ENCODE measurements at regions not wholly inside any gene's neighbourhood (a gene's known extent, or its start where the extent isn't known, plus 50 kb on each side); places are given as distances from the start of the nearest gene placed in this dataset.

GRCh38 chr11:37465221-37465620 lies 867.2 kb upstream of the RAG2 start:
- TF ChIP-seq HDAC2 (IDR thresholded peaks at IDR 0.05) (no peak), POLR2A (IDR thresholded peaks at IDR 0.05; ENCODE audit: low read length) (no peak), POLR2AphosphoS2 (conservative IDR thresholded peaks at IDR 0.05; ENCODE audit: low read length) (no peak), SMC3 (IDR thresholded peaks at IDR 0.05) (no peak), RAD21 (conservative IDR thresholded peaks at IDR 0.05 in 1 of 2, IDR thresholded peaks at IDR 0.05 in 1 of 2) (no peak), KDM1A (IDR thresholded peaks at IDR 0.05; ENCODE audit: low read depth) (no peak), E2F6 (IDR thresholded peaks at IDR 0.05; ENCODE audit: borderline replicate concordance, low read depth) (no peak), BCL3 (IDR thresholded peaks at IDR 0.05) (no peak), PHF8 (IDR thresholded peaks at IDR 0.05; ENCODE audit: borderline replicate concordance, low read depth) (no peak), CHD4 (IDR thresholded peaks at IDR 0.05; ENCODE audit: borderline replicate concordance) (no peak)
- TF ChIP-seq, protein P1, sequence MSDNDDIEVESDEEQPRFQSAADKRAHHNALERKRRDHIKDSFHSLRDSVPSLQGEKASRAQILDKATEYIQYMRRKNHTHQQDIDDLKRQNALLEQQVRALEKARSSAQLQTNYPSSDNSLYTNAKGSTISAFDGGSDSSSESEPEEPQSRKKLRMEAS (IDR thresholded peaks at IDR 0.05) = no peak
- TF ChIP-seq, protein P2, sequence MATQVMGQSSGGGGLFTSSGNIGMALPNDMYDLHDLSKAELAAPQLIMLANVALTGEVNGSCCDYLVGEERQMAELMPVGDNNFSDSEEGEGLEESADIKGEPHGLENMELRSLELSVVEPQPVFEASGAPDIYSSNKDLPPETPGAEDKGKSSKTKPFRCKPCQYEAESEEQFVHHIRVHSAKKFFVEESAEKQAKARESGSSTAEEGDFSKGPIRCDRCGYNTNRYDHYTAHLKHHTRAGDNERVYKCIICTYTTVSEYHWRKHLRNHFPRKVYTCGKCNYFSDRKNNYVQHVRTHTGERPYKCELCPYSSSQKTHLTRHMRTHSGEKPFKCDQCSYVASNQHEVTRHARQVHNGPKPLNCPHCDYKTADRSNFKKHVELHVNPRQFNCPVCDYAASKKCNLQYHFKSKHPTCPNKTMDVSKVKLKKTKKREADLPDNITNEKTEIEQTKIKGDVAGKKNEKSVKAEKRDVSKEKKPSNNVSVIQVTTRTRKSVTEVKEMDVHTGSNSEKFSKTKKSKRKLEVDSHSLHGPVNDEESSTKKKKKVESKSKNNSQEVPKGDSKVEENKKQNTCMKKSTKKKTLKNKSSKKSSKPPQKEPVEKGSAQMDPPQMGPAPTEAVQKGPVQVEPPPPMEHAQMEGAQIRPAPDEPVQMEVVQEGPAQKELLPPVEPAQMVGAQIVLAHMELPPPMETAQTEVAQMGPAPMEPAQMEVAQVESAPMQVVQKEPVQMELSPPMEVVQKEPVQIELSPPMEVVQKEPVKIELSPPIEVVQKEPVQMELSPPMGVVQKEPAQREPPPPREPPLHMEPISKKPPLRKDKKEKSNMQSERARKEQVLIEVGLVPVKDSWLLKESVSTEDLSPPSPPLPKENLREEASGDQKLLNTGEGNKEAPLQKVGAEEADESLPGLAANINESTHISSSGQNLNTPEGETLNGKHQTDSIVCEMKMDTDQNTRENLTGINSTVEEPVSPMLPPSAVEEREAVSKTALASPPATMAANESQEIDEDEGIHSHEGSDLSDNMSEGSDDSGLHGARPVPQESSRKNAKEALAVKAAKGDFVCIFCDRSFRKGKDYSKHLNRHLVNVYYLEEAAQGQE (IDR thresholded peaks at IDR 0.05) = no peak
- TF ChIP-seq, protein P3, sequence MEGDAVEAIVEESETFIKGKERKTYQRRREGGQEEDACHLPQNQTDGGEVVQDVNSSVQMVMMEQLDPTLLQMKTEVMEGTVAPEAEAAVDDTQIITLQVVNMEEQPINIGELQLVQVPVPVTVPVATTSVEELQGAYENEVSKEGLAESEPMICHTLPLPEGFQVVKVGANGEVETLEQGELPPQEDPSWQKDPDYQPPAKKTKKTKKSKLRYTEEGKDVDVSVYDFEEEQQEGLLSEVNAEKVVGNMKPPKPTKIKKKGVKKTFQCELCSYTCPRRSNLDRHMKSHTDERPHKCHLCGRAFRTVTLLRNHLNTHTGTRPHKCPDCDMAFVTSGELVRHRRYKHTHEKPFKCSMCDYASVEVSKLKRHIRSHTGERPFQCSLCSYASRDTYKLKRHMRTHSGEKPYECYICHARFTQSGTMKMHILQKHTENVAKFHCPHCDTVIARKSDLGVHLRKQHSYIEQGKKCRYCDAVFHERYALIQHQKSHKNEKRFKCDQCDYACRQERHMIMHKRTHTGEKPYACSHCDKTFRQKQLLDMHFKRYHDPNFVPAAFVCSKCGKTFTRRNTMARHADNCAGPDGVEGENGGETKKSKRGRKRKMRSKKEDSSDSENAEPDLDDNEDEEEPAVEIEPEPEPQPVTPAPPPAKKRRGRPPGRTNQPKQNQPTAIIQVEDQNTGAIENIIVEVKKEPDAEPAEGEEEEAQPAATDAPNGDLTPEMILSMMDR (IDR thresholded peaks at IDR 0.05) = no peak
